ENCODE measurements at regions not wholly inside any gene's neighbourhood (a gene's known extent, or its start where the extent isn't known, plus 50 kb on each side); places are given as distances from the start of the nearest gene placed in this dataset.

DNA sequence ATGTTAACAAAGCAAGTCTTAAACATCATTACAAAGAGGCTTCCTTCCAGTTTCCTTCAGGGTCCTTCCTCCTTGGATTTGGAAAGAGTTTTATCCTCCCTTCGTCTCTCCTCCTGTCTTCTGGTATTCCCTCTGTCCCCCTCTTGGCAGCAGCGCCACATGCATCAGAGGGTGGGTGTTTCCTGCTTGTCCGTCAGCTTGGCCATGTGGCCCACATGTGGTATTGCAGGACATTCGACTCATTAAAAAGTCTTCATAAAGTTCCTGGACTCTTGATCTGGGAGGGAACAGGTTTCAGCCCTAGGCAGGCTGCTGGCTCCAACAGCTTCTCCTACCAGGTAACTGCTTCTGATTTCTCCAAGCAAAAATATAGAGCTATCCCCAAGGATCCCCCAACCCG lies 189.8 kb downstream of the CSNK2A3 start:
- POLR2A ChIA-PET = no interaction called here
- no peak for TF ChIP-seq TARDBP (IDR thresholded peaks at IDR 0.05)
- TF ChIP-seq ELF4 (IDR thresholded peaks at IDR 0.05) = no peak
- TF ChIP-seq ZNF384 (IDR thresholded peaks at IDR 0.05) = no peak
- peak; percentile 63 for TF ChIP-seq L3MBTL2 (conservative IDR thresholded peaks at IDR 0.05)
- TF ChIP-seq HDGF (IDR thresholded peaks at IDR 0.05; ENCODE audit: borderline replicate concordance) = no peak
- TF ChIP-seq CTBP1 (IDR thresholded peaks at IDR 0.05; ENCODE audit: borderline replicate concordance) = no peak
- no peak for TF ChIP-seq BHLHE40 (IDR thresholded peaks at IDR 0.05; ENCODE audit: borderline replicate concordance)
- TF ChIP-seq FOXK2 (IDR thresholded peaks at IDR 0.05) = no peak
- TF ChIP-seq ARNT (IDR thresholded peaks at IDR 0.05) = no peak
- TF ChIP-seq SUZ12 (IDR thresholded peaks at IDR 0.05) = no peak
- TF ChIP-seq FOXA1 (IDR thresholded peaks at IDR 0.05) = no peak
- no peak for TF ChIP-seq SP1 (IDR thresholded peaks at IDR 0.05)
- no peak for TF ChIP-seq NFRKB (IDR thresholded peaks at IDR 0.05)
- TF ChIP-seq, protein P1, sequence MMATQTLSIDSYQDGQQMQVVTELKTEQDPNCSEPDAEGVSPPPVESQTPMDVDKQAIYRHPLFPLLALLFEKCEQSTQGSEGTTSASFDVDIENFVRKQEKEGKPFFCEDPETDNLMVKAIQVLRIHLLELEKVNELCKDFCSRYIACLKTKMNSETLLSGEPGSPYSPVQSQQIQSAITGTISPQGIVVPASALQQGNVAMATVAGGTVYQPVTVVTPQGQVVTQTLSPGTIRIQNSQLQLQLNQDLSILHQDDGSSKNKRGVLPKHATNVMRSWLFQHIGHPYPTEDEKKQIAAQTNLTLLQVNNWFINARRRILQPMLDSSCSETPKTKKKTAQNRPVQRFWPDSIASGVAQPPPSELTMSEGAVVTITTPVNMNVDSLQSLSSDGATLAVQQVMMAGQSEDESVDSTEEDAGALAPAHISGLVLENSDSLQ (IDR thresholded peaks at IDR 0.05) = 0 out of 2 replicates have a peak, but pooled peaks have one; percentile 20
- no peak for TF ChIP-seq FOXM1 (IDR thresholded peaks at IDR 0.05; ENCODE audit: borderline replicate concordance)
- DNase-seq (ENCODE audit: extremely low spot score) = peak; percentile 52
- CTCF ChIA-PET = interaction anchor here (0.8 kb wide), 1 partner anchor 25 kb away, joined by 4 read pairs; no protein-coding TSS in a partner anchor

DNA sequence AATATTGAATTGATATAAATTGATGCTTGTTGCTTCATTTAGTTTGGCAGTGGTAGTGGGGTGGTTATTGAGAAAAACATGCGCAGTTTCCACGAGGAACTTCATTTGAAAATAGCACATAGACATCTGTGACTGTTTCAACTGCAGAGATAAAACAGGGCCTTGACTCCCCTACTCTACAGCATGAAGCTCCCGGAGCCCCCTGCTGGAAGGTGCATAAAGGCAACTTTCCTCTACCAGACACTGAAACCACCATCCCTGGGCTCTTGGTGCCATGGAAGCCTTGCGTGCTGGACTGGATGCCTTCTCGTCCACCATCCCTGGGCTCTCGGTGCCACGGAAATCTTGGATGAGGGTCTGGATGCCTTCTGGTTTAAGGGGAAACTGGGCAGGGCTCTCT lies 195.9 kb downstream of the CSNK2A3 start:
- ChIA-PET CTCF (interaction anchor here (0.5 to 1.6 kb wide), 8 partner anchors 22 to 718 kb away, joined by 3 to 5 read pairs (median 3); no protein-coding TSS in a partner anchor), POLR2A (no interaction called here)
- TF ChIP-seq, protein P1 (IDR thresholded peaks at IDR 0.05) = no peak
- TF ChIP-seq ZNF384 (IDR thresholded peaks at IDR 0.05) = no peak
- TF ChIP-seq SUZ12 (IDR thresholded peaks at IDR 0.05) = no peak
- no peak for TF ChIP-seq HDGF (IDR thresholded peaks at IDR 0.05; ENCODE audit: borderline replicate concordance)
- TF ChIP-seq FOXM1 (IDR thresholded peaks at IDR 0.05; ENCODE audit: borderline replicate concordance) = no peak
- no peak for TF ChIP-seq ELF4 (IDR thresholded peaks at IDR 0.05)
- no peak for TF ChIP-seq L3MBTL2 (conservative IDR thresholded peaks at IDR 0.05)
- no peak for TF ChIP-seq CTBP1 (IDR thresholded peaks at IDR 0.05; ENCODE audit: borderline replicate concordance)
- TF ChIP-seq FOXK2 (IDR thresholded peaks at IDR 0.05) = no peak
- no peak for TF ChIP-seq NFRKB (IDR thresholded peaks at IDR 0.05)
- no peak for TF ChIP-seq SP1 (IDR thresholded peaks at IDR 0.05)
- TF ChIP-seq FOXA1 (IDR thresholded peaks at IDR 0.05) = no peak
- no peak for TF ChIP-seq LEF1 (IDR thresholded peaks at IDR 0.05; ENCODE audit: borderline replicate concordance)
- TF ChIP-seq ARNT (IDR thresholded peaks at IDR 0.05) = no peak
- TF ChIP-seq TARDBP (IDR thresholded peaks at IDR 0.05) = no peak
- no peak for TF ChIP-seq BHLHE40 (IDR thresholded peaks at IDR 0.05; ENCODE audit: borderline replicate concordance)
- peak; percentile 50 for DNase-seq (ENCODE audit: extremely low spot score)

DNA sequence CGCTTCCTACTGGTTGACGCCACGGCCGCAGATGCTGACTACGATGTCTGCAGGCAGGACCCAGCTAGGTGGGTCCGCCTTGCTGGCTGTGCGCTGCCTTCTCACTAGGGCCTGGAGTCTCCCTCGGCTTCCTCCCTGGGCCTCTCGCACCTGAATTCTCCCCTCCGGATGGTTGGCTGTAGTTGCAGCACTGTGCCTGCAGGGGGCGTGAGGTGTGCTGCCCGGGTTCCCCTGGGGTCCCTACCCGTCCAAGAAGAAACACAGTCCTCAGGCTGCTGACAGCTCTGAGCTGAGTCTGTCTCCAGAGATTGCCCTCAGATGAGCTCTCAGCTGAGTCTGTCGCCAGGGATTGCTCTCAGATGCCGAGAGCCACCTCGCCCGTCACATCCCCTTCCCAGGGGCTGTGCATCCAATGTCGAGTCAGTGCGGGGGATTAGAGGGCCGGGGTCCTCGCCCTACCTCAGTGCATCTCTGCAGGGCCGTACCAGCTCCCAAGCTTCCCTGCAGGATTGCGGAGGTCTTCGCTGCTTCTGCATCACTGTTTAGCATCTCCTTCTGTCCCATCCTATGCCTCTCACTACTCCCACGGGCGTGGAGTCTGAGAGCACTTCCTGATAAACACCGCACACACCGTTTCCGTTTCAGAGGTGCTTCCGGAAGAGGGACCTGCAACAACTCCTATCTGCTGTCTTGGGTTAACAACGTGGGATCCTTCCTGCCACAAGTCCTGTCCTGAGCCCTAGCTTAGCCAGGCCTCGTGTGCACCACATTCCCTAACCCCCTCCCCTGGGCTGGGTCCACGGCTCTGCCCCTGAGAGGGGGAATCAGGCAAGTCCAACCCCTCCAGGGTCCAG lies 196.9 kb downstream of the CSNK2A3 start:
- ChIA-PET CTCF (interaction anchor here (0.7 to 1.6 kb wide), 6 partner anchors 12 to 632 kb away, joined by 3 to 5 read pairs (median 3); no protein-coding TSS in a partner anchor), POLR2A (no interaction called here)
- peak; percentile 75 for DNase-seq (ENCODE audit: extremely low spot score)
- TF ChIP-seq LEF1 (IDR thresholded peaks at IDR 0.05; ENCODE audit: borderline replicate concordance) (no peak), SP1 (IDR thresholded peaks at IDR 0.05) (no peak), SUZ12 (IDR thresholded peaks at IDR 0.05) (no peak), TARDBP (IDR thresholded peaks at IDR 0.05) (no peak), ELF4 (IDR thresholded peaks at IDR 0.05) (no peak), ZNF384 (IDR thresholded peaks at IDR 0.05) (no peak), L3MBTL2 (conservative IDR thresholded peaks at IDR 0.05) (no peak), FOXA1 (IDR thresholded peaks at IDR 0.05) (no peak), FOXM1 (IDR thresholded peaks at IDR 0.05; ENCODE audit: borderline replicate concordance) (no peak), NFRKB (IDR thresholded peaks at IDR 0.05) (no peak), BHLHE40 (IDR thresholded peaks at IDR 0.05; ENCODE audit: borderline replicate concordance) (no peak), CTBP1 (IDR thresholded peaks at IDR 0.05; ENCODE audit: borderline replicate concordance) (no peak), ARNT (IDR thresholded peaks at IDR 0.05) (no peak)
- TF ChIP-seq, protein P1 (IDR thresholded peaks at IDR 0.05) = no peak

DNA sequence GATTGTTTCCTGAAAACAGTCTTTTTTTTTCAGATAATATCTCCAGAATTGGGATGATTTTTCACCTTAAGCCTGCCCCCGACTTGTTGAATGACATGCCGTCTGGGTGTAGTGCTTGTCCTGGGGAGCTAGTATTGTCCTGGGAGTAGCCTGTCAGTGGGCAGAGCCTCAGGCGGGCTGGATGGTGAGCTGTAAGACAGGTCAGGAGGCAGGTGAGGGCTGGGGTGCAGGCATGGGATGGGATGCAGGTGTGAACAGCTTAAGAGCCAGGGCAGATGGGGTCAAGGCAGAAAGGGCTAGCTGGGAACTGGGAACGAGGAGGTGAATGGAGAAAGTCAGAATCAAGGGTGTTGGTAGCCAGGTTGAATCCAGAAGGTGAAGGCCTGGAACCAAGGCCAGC lies 200.2 kb downstream of the CSNK2A3 start:
- DNase-seq (ENCODE audit: extremely low spot score) = no peak
- TF ChIP-seq NFRKB (IDR thresholded peaks at IDR 0.05) (no peak), L3MBTL2 (conservative IDR thresholded peaks at IDR 0.05) (no peak), FOXA1 (IDR thresholded peaks at IDR 0.05) (no peak), LEF1 (IDR thresholded peaks at IDR 0.05; ENCODE audit: borderline replicate concordance) (no peak), SP1 (IDR thresholded peaks at IDR 0.05) (no peak), ZNF384 (IDR thresholded peaks at IDR 0.05) (no peak), CTBP1 (IDR thresholded peaks at IDR 0.05; ENCODE audit: borderline replicate concordance) (no peak), FOXM1 (IDR thresholded peaks at IDR 0.05; ENCODE audit: borderline replicate concordance) (no peak), TARDBP (IDR thresholded peaks at IDR 0.05) (no peak), ARNT (IDR thresholded peaks at IDR 0.05) (no peak), ELF4 (IDR thresholded peaks at IDR 0.05) (no peak), FOXK2 (IDR thresholded peaks at IDR 0.05) (no peak), SUZ12 (IDR thresholded peaks at IDR 0.05) (no peak), HDGF (IDR thresholded peaks at IDR 0.05; ENCODE audit: borderline replicate concordance) (no peak), BHLHE40 (IDR thresholded peaks at IDR 0.05; ENCODE audit: borderline replicate concordance) (no peak)
- TF ChIP-seq, protein P1 (IDR thresholded peaks at IDR 0.05) = no peak
- POLR2A ChIA-PET = no interaction called here
- CTCF ChIA-PET = interaction anchor here (0.6 kb wide), 1 partner anchor 25 kb away, joined by 3 read pairs; no protein-coding TSS in a partner anchor
